Smooth muscle cell (in vitro differentiated cells): ENCODE measurements at regions not wholly inside any gene's neighbourhood (a gene's known extent, or its start where the extent isn't known, plus 50 kb on each side); places are given as distances from the start of the nearest gene placed in this dataset.
"Not testable (repeated sequence)": the region's sequence is repeated elsewhere in the genome, so short reads cannot be mapped to it uniquely, and the experiment has no call there.

Experiments used
- DNase-seq: peaks from one replicate; lab custom pipeline; 2025; ENCODE audit not compliant: unreplicated experiment; lab: John Stamatoyannopoulos, UW
- H2AFZ ChIP-seq: fragments of 200-600 bp; sonication (generic); 2 replicates; pipeline ENCODE4 v1.6.0; 2016; ENCODE audit warnings: antibody characterized with exemption, low read depth, mild to moderate bottlenecking
- H3F3A ChIP-seq: fragments of 200-600 bp; sonication (generic); 2 replicates; pipeline ENCODE4 v1.6.0; 2017; ENCODE audit warnings: antibody characterized with exemption, low read depth
- H3K27ac ChIP-seq: fragments of 200-600 bp; sonication (generic); 2 replicates; pipeline ENCODE4 v1.5.1; 2016; ENCODE audit warnings: low read depth, mild to moderate bottlenecking
- H3K27me3 ChIP-seq: fragments of 200-600 bp; sonication (generic); 2 replicates; pipeline ENCODE4 v1.6.1; 2016; ENCODE audit warnings: low read depth, mild to moderate bottlenecking
- H3K36me3 ChIP-seq: fragments of 200-600 bp; sonication (generic); 2 replicates; pipeline ENCODE4 v1.5.1; 2016; ENCODE audit warnings: low read depth
- H3K4me1 ChIP-seq: fragments of 200-600 bp; sonication (generic); 2 replicates; pipeline ENCODE4 v1.5.1; 2016; ENCODE audit warnings: low read depth
- H3K4me2 ChIP-seq: fragments of 200-600 bp; sonication (generic); 2 replicates; pipeline ENCODE4 v1.6.0; 2016; ENCODE audit warnings: mild to moderate bottlenecking
- H3K4me3 ChIP-seq: fragments of 200-600 bp; sonication (generic); 2 replicates; pipeline ENCODE4 v1.5.1; 2016; ENCODE audit warnings: mild to moderate bottlenecking
- H3K79me2 ChIP-seq: fragments of 200-600 bp; sonication (generic); 2 replicates; pipeline ENCODE4 v1.6.0; 2016; ENCODE audit warnings: low read depth, mild to moderate bottlenecking
- H3K9ac ChIP-seq: fragments of 200-600 bp; sonication (generic); 2 replicates; pipeline ENCODE4 v1.6.0; 2016; ENCODE audit warnings: low read depth
- H3K9me3 ChIP-seq: fragments of 200-600 bp; sonication (generic); replicated peaks from 2 replicates; pipeline ENCODE4 v1.5.1; 2016; ENCODE audit warnings: low read depth
- H4K20me1 ChIP-seq: fragments of 200-600 bp; sonication (generic); 2 replicates; pipeline ENCODE4 v1.6.0; 2016; ENCODE audit warnings: low read depth
- CTCF ChIP-seq: fragments of 200-600 bp; sonication (generic); IDR thresholded peaks from 2 replicates; pipeline ENCODE4 v1.5.1; 2017; ENCODE audit warnings: borderline replicate concordance, mild to moderate bottlenecking, antibody characterized with exemption; ENCODE audit not compliant: insufficient read depth, poor library complexity, severe bottlenecking
- WGBS: methylation state at CpG from one replicate; pipeline ENCODE4 v1.1.7; 2016; ENCODE audit warnings: low lambda C conversion rate; 5-methylcytosine and 5-hydroxymethylcytosine counted together

GRCh38 chr7:9149499-9150082 is 716.2 kb downstream of the NXPH1 start:
- Histone ChIP-seq H3K27ac (no peak overlapping the region), H3K36me3 (no peaks in the 10 kb centered on the region)

GRCh38 chr7:9163691-9164090 is 730.3 kb downstream of the NXPH1 start:
- not testable (repeated sequence) for H2AFZ ChIP-seq, H3K36me3 ChIP-seq, H3K4me3 ChIP-seq, H3K9me3 ChIP-seq, H4K20me1 ChIP-seq, H3K27ac ChIP-seq, H3K79me2 ChIP-seq, DNase-seq, H3K27me3 ChIP-seq, H3F3A ChIP-seq, H3K4me1 ChIP-seq, H3K9ac ChIP-seq, H3K4me2 ChIP-seq

More at GRCh38 chr7:9149499-9150082, 716.2 kb downstream of the NXPH1 start:
- 88% methylated on average over 4 of the region's 4 CpGs for WGBS
- Histone ChIP-seq H3K9me3 (no peaks in the 10 kb centered on the region), H3K79me2 (no peaks in the 10 kb centered on the region), H4K20me1 (no peaks in the 10 kb centered on the region), H3K9ac (no peak overlapping the region), H2AFZ (no peak overlapping the region), H3K4me3 (no peak overlapping the region), H3K27me3 (no peaks in the 10 kb centered on the region), H3K4me1 (no peaks in the 10 kb centered on the region), H3F3A (no peaks in the 10 kb centered on the region), H3K4me2 (no peak overlapping the region)
- no peak for TF ChIP-seq CTCF
- DNase-seq = no peak

GRCh38 chr7:9175871-9176270 is 742.5 kb downstream of the NXPH1 start:
- H3K9me3 ChIP-seq = no peaks in the 10 kb centered on the region

GRCh38 chr7:9181356-9181755 is 747.9 kb downstream of the NXPH1 start:
- H3K79me2 ChIP-seq = no peaks in the 10 kb centered on the region
- peak overlapping the region; percentile 57 for H3K27ac ChIP-seq
- no peaks in the 10 kb centered on the region for H3K36me3 ChIP-seq
- peaks cover 4% of the 10 kb centered on the region for H3F3A ChIP-seq
- peaks cover 7% of the 10 kb centered on the region for H3K4me1 ChIP-seq
- H3K9ac ChIP-seq = no peak overlapping the region
- no peak for DNase-seq
- H3K4me3 ChIP-seq = no peak overlapping the region
- no peak for TF ChIP-seq CTCF
- 67% methylated on average over 1 of the region's 1 CpG for WGBS
- H3K9me3 ChIP-seq = no peaks in the 10 kb centered on the region
- no peaks in the 10 kb centered on the region for H3K27me3 ChIP-seq
- H3K4me2 ChIP-seq = peak overlapping the region; percentile 62
- H4K20me1 ChIP-seq = no peaks in the 10 kb centered on the region
- peak overlapping the region; percentile 54 for H2AFZ ChIP-seq

More at GRCh38 chr7:9175871-9176270, 742.5 kb downstream of the NXPH1 start:
- Histone ChIP-seq H3K4me1 (no peaks in the 10 kb centered on the region), H3K27ac (no peak overlapping the region), H3K36me3 (no peaks in the 10 kb centered on the region), H3K4me2 (no peak overlapping the region), H3K79me2 (no peaks in the 10 kb centered on the region), H3K27me3 (no peaks in the 10 kb centered on the region), H3F3A (no peaks in the 10 kb centered on the region), H3K9ac (no peak overlapping the region), H4K20me1 (no peaks in the 10 kb centered on the region), H3K4me3 (no peak overlapping the region), H2AFZ (no peak overlapping the region)
- TF ChIP-seq CTCF = no peak
- no peak for DNase-seq
- 66% methylated on average over 3 of the region's 3 CpGs for WGBS
